M059J (cell line): ENCODE measurements at regions not wholly inside any gene's neighbourhood (a gene's known extent, or its start where the extent isn't known, plus 50 kb on each side); places are given as distances from the start of the nearest gene placed in this dataset.

Experiments
- DNase-seq: peaks from one replicate; pipeline ENCODE4 v3.0.0-alpha.2; 2012; ENCODE audit warnings: low read depth

DNA sequence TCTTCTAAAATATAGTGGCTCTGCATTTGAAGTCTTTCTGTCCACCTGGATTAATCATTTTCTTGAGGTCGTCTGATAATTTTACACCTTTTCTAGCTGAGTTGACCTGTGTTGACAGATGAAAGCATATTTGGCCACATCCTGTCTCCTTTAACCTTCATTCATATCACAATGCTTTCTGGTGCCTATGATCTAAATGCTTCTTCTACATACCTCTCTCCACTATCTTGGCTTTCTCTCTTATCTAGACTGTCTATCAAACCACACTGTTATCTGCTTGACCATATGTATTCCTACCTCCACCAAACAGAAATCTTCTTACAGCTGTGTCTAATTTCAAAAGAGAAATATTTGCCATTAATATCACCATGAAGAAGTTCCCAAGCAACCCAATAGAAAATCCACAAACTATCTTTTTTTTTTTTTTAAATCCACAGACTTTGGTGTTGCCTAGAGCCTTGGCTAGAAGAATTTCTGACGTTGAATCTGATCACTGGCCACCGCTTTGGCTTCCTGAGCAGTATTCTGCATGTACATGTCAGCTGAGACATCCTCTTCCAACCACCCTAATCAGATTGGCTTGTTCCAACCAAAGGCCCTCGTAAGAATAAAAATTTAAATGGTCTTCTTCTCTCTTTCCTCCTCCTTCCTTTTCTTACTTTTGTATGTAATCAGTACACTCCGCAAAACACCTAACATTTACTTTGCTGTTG, 66.3 kb upstream of the SP4 start:
- DNase-seq = no peak

DNA sequence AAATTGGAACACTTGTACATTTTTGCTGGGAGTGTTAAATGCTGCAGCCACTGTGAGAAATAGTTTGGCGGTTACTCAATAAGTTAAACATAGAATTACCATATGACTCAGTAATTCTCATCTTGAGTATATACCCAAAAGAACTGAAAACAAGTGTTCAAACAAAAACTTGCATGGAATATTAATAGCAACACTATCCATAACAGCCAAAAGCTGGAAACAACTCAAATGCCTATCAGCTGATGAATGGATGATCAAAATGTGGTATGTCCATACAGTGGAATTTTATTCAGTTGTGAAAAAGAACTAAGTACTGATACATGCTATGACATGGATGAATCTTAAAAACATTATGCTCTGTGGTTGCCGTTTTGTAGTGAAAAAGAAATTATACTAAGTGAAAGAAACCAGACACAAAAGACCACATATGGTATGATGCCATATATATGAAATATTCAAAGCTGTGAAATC, 63.0 kb upstream of the SP4 start:
- DNase-seq = no peak

DNA sequence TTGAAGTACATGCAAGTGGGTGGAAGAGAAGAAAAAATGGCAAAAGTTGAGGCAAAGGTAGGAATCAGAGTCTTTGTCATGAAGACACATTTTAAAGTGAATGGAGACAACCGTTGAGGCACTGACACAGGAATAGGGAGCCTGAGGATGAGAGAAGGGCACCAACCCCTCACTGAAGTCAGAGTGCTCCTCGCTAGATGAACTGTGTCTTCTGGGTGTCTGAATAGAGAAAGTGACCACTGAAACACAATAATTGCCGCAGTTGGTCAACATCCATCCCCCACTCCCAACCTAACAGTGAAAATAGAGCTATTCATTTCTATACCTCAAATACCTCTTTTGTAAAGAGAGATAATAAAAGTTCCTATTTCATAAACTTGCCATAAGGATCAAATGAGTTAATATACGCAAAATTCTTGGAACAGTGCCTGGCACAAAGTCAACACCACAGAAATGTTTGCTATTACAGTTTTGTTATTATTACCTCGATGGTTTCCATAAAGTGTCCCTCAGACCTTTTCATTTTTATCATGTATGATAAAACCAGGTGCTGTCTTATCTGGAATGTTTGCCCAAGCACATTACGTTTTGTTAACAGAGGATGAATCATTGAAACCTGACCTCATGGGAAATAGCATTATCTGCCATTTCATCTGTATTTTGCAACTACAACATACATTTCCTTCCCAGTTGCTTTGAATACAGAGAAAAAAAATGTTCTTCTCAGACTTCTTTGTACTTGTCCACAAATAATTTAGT, 61.8 kb upstream of the SP4 start:
- DNase-seq = peak; percentile 60

DNA sequence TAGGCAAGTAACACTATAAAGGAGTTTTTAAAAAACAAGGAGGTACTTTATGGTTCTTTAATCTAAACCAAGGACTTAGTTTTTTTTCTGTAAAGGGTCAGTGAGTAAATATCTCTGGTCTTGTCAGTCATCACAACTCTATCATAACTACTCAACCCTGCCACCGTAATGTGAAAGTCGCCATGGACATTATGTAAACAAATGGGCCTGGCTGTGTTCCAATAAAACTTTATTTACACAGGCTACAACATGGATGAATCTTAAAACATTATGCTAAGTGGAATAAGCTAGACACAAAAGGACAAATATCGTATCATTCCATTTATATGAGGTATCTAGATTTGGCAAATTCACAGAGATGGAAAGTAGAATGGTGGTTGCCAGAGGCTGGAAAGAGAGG, 60.8 kb upstream of the SP4 start:
- DNase-seq = peak; percentile 10

DNA sequence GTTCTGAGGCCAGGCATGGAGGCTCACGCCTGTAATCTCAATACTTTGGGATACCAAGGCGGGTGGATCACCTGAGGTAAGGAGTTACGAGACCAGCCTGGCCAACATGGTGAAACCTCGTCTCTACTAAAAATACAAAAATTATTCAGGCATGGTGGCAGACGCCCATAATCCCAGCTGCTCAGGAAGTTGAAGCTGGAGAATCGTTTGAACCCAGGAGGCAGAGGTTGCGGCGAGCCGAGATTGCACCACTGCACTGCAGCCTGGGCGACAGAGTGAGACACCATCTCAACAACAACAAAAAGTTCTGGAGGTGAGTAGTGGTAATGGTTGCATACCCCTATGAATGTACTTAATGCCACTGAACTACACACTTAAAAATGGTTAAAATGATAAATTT, 60.3 kb upstream of the SP4 start:
- DNase-seq = no peak

DNA sequence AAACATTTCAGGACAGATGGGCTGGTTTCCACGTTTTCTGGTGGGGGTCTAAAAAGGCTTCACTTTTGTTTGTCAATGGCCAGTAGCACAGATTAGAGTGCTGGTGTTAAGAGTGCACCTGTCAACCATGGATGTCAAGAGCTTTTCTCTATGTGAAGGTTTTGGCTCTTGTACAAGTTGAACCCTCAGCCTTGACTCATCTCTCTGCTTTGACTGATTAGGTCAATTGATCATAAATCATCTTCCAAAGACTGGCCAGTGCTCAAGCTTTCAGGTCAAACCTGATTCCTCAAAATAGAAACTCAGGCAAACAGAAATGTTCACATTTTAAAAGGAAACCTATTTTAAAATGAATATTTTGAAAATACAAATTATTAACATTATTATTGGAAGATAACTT, 59.6 kb upstream of the SP4 start:
- DNase-seq = no peak

DNA sequence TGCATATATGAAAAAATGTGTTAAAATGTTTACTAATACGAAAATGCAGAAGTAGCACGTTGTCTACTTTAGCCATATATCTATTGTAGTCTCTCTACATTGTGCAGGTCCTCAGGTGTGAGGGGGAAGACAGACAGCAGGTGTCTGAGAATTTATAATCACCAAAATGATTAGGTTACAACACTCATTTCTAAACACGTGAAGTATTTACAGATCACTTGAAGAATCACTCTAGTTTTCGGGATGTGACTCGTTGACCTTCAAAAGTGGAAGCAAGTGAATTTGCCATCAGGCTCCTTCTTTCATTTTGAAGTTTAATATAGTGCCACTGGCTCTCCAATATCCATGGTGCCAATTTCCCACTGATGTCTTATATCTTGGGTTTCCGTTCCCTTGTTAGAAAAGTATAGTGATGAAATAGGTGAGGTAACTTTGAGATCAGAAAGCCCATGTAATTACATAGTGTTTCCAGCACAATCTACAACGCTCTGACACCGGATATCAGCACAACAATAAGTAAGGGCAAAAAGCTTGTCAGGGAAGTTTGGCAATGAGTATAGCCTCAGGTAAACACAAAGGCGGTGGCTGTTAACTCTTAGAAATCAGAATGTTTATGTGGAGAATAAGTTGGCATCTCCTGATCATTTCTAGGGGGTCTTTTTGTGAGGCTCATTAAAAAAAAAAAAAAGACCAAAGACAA, 57.5 kb upstream of the SP4 start:
- DNase-seq = no peak

DNA sequence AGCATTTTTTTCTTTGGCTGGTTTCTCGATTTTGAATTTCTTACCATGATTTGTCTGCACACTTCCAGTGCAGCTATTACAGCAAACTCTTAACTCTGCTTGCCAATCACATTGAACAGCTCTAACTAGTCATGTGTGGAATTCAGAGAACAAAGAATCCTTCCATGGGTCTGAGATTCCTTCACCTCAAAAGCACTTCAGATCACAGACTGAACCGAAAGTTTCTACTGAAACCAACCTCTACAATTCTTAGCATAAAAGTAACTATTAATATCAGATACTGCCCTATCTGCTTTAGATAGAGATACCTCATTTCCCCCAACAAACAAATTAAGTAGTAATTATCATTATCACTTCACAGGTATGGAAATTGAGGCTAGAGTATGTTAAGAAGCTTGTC, 56.5 kb upstream of the SP4 start:
- DNase-seq = no peak

DNA sequence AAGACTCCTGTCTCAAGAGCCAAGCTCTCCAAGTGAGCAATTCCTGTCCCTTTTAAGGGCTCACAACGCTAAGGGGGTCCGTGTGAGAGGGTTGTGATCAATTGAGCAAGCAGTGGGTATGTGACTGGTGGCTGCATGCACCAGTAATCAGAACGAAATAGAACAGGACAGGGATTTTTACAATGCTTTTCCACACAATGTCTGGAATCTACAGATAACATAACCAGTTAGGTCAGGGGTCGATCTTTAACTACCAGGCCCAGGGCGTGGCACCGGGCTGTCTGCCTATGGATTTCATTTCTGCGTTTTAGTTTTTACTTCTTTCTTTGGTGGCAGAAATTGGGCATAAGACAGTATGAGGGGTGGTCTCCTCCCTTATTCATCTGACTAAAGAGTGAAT, 54.9 kb upstream of the SP4 start:
- DNase-seq = no peak

DNA sequence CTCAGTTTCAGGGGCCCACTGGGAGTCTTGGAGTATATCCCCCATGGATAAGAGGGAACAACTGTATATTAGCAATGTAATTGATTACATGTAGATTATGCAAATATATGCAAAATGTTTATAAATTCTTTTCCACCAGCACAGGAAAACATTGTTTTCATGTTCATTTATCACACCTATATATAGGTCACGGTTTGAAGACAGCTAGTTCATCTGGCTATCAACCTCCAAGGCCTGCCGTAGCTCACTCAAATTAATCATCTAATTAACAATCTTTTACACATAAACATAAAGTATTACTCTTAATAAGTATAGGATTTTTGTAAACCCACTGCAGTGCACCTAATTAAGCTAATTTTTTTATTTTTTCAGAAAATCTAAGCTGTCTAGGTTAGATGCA, 53.7 kb upstream of the SP4 start:
- DNase-seq = no peak

DNA sequence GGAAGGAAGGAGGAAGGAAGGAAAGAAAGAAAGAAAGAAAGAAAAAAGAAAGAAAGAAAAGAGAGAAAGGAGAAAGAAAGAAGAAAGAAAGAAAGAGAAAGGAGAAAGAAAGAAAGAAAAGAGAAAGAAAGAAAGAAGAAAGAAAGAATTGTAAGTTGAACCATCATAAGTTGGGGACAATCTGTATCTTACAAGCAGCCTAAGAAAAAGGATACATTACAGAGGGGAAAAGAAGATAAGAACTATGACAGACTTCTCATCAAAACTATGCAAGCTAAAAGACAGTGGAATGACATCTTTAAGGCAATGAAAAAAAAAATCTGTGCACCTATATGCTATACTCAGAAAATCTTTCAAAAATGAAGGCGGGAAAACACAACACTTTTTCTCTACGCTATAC, 50.3 kb upstream of the SP4 start:
- DNase-seq = no peak
